Activated T-cell treated with anti-CD3 and anti-CD28 coated beads, Interleukin-2, amount 50 U/mL, for 24 hours (primary cell): ENCODE measurements at regions not wholly inside any gene's neighbourhood (a gene's known extent, or its start where the extent isn't known, plus 50 kb on each side); places are given as distances from the start of the nearest gene placed in this dataset.

Experiments used
- DNase-seq: peaks from one replicate; pipeline ENCODE4 v3.0.0-alpha.2; 2020
- H3K27ac Mint-ChIP-seq: 2 replicates; pipeline ENCODE4 v1.8.0; 2020; ENCODE audit warnings: mild to moderate bottlenecking, mixed read lengths
- H3K27me3 Mint-ChIP-seq: 2 replicates; pipeline ENCODE4 v1.8.0; 2020; ENCODE audit warnings: mixed read lengths
- H3K36me3 Mint-ChIP-seq: 2 replicates; pipeline ENCODE4 v1.8.0; 2020; ENCODE audit warnings: low read depth, mixed read lengths
- H3K4me1 Mint-ChIP-seq: 2 replicates; pipeline ENCODE4 v1.8.0; 2020; ENCODE audit warnings: low read depth, mixed read lengths
- H3K4me3 Mint-ChIP-seq: 2 replicates; pipeline ENCODE4 v1.8.0; 2020; ENCODE audit warnings: mild to moderate bottlenecking, moderate library complexity, mixed read lengths
- H3K9me3 Mint-ChIP-seq: 2 replicates; pipeline ENCODE4 v1.8.0; 2020; ENCODE audit warnings: mixed read lengths

DNA sequence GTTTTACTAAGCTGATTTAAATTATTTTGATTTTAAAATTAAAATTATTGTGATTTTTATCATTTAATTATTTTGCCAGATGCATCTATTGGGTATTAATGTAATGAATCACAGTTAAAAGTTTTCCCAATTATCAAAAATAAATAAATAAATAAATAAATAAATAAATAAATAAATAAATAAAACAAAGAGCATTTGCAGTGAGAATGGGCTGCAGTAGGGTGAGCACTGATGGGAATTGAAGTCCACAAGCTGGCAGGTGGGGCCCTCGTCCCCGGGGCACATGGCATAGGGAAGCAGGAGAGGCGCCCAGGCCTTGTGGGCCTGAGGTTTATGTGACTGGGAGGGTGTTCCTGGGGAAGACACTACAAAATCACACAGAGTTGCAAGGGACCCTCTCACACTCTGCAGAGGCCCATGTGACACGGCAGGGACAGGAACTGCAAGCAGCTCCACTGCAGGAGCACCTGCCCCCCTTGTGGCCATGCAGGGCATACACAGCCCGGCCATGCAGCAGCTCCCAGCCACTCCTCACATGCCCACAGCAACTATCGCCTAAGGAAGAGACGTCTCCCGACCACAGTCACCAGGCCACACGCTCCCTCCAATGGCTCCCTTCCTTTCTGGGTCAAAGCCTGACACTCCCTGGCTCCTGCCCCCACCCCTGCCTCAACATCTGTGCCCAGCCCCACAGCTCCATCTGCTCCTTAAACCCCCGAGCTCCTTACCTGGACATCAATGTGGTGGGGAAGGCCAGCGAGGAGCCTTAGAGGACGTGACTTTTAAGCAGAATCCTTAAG is 256.3 kb upstream of the SFSWAP start:
- no peaks in the 10 kb centered on the region for H3K4me1 Mint-ChIP-seq
- H3K9me3 Mint-ChIP-seq = peaks cover 6% of the 10 kb centered on the region
- H3K27ac Mint-ChIP-seq = no peak overlapping the region
- no peaks in the 10 kb centered on the region for H3K36me3 Mint-ChIP-seq
- H3K27me3 Mint-ChIP-seq = peaks cover 38% of the 10 kb centered on the region
- no peak overlapping the region for H3K4me3 Mint-ChIP-seq
- peak; percentile 43 for DNase-seq

DNA sequence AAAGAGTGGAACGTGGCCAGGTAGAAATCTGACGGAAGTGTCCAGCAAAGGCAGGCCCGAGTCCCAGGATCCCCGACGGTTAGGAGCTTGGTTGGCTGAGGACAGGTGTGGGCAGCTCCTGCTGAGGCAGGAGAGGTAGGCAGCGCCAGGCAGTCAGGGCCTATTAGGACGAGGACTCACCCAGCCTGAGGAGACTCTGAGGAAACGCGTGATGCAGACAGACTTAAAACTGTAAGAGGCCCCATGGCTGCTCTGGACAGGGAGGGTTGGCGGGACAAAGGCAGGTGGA is 255.7 kb upstream of the SFSWAP start:
- H3K27ac Mint-ChIP-seq = no peak overlapping the region
- H3K9me3 Mint-ChIP-seq = peaks cover 6% of the 10 kb centered on the region
- DNase-seq = no peak
- no peak overlapping the region for H3K4me3 Mint-ChIP-seq
- H3K36me3 Mint-ChIP-seq = no peaks in the 10 kb centered on the region
- H3K27me3 Mint-ChIP-seq = peaks cover 38% of the 10 kb centered on the region
- H3K4me1 Mint-ChIP-seq = no peaks in the 10 kb centered on the region

GRCh38 chr12:131455581-131456110 is 255.2 kb upstream of the SFSWAP start:
- H3K27ac Mint-ChIP-seq = no peak overlapping the region
- no peaks in the 10 kb centered on the region for H3K4me1 Mint-ChIP-seq
- no peaks in the 10 kb centered on the region for H3K36me3 Mint-ChIP-seq
- peaks cover 42% of the 10 kb centered on the region for H3K27me3 Mint-ChIP-seq
- no peak overlapping the region for H3K4me3 Mint-ChIP-seq
- no peak for DNase-seq
- peaks cover 6% of the 10 kb centered on the region for H3K9me3 Mint-ChIP-seq

GRCh38 chr12:131456301-131457027 is 254.4 kb upstream of the SFSWAP start:
- Mint-ChIP-seq H3K27me3 (peaks cover 44% of the 10 kb centered on the region), H3K4me3 (no peak overlapping the region), H3K9me3 (peaks cover 6% of the 10 kb centered on the region), H3K36me3 (no peaks in the 10 kb centered on the region), H3K4me1 (no peaks in the 10 kb centered on the region), H3K27ac (no peak overlapping the region)
- DNase-seq = no peak

- peaks cover 41% of the 10 kb centered on the region for H3K27me3 Mint-ChIP-seq
- H3K27ac Mint-ChIP-seq = no peak overlapping the region
- no peaks in the 10 kb centered on the region for H3K4me1 Mint-ChIP-seq
- DNase-seq = no peak
- H3K36me3 Mint-ChIP-seq = no peaks in the 10 kb centered on the region
- H3K4me3 Mint-ChIP-seq = no peak overlapping the region
- H3K9me3 Mint-ChIP-seq = peaks cover 2% of the 10 kb centered on the region
Observed at GRCh38 chr12:131457028-131457310, 253.9 kb upstream of the SFSWAP start.

DNA sequence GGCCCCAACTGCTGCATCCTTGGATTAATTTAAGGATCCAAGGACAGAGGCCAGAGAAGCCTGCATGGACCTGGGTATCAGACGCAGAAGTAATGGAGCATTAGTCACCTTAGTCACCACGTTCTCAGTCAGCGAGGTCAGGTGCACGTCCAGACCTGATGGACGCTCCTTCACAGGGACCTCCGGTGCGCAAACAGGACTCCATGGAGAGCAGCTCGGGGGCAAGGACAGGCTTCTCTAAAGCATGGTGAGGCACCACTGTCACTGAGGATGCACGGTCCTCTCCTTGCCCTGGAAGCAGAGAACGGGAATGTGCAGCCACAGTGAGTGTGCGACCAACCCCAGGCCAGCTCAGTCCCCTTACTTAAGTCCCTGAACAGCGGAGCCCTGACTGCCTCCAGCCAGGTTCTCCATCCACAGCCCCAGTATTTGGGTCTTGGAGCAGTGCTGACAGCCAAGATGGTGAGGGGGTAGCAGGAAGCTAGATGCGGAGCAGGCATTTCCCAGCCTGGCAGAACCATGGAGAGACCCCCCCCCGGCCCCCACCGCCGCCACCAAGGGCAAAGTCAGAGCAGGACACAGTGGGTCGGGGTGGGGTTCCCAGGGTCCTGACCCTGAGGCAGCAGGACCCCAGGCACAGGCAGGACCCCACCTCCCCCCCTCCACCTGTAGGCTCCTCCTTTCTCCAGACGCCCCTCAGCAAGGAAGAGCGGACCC is 253.4 kb upstream of the SFSWAP start:
- no peak overlapping the region for H3K4me3 Mint-ChIP-seq
- no peaks in the 10 kb centered on the region for H3K4me1 Mint-ChIP-seq
- H3K27me3 Mint-ChIP-seq = peaks cover 36% of the 10 kb centered on the region
- no peak for DNase-seq
- no peaks in the 10 kb centered on the region for H3K9me3 Mint-ChIP-seq
- H3K27ac Mint-ChIP-seq = no peak overlapping the region
- H3K36me3 Mint-ChIP-seq = no peaks in the 10 kb centered on the region

DNA sequence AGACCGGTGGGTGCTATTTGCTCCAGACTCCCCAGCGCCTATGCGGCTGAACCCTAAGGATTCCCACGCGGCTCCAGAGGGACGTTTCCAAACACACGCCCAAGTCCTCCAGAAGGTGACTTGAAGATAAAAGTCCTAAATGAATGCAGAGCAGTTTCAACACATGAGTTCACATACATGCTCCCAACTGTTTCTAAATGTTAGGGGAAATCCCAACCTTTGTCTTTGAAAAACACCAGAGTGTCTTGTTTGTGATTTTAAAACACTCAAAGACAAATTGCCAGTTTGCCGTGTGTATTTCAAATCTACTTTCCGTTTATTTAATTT is 252.9 kb upstream of the SFSWAP start:
- Mint-ChIP-seq H3K9me3 (no peaks in the 10 kb centered on the region), H3K27ac (no peak overlapping the region), H3K36me3 (no peaks in the 10 kb centered on the region), H3K4me1 (no peaks in the 10 kb centered on the region), H3K27me3 (peaks cover 33% of the 10 kb centered on the region), H3K4me3 (no peak overlapping the region)
- DNase-seq = no peak

- Mint-ChIP-seq H3K9me3 (no peaks in the 10 kb centered on the region), H3K4me1 (no peaks in the 10 kb centered on the region), H3K27me3 (peaks cover 33% of the 10 kb centered on the region), H3K27ac (no peak overlapping the region), H3K4me3 (no peak overlapping the region), H3K36me3 (no peaks in the 10 kb centered on the region)
- no peak for DNase-seq
Observed at GRCh38 chr12:131458931-131459772, 251.7 kb upstream of the SFSWAP start.

DNA sequence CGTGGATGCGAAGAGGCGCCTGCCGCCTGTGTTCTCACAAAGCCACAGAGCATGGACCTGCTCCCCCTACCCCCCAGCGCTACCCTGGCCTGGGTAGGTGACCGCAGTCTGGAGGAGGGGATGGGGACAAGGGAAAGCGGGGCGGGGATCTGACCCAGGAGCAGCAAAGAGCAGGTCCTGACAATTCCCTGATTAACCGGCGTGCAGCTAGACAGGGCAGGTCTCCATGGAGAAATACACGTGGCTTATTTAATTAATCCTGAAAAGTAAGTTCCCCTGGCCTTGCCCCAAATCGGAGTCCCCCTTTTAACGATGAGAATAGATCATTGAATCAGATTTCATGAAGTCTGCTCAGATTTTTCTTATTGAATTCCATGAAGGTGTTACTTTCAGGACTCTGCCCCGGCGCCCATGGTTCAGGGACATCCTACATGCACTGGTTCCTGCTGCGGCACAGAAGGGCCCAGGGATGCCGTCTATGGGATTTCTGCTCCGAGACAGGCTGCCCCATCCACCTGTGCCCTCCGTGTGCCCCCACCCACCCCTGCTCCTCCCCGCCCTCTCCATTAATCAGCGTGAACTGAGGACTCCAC is 251.0 kb upstream of the SFSWAP start:
- H3K9me3 Mint-ChIP-seq = no peaks in the 10 kb centered on the region
- H3K27me3 Mint-ChIP-seq = peaks cover 28% of the 10 kb centered on the region
- no peak overlapping the region for H3K27ac Mint-ChIP-seq
- no peaks in the 10 kb centered on the region for H3K36me3 Mint-ChIP-seq
- no peaks in the 10 kb centered on the region for H3K4me1 Mint-ChIP-seq
- no peak overlapping the region for H3K4me3 Mint-ChIP-seq
- DNase-seq = no peak

DNA sequence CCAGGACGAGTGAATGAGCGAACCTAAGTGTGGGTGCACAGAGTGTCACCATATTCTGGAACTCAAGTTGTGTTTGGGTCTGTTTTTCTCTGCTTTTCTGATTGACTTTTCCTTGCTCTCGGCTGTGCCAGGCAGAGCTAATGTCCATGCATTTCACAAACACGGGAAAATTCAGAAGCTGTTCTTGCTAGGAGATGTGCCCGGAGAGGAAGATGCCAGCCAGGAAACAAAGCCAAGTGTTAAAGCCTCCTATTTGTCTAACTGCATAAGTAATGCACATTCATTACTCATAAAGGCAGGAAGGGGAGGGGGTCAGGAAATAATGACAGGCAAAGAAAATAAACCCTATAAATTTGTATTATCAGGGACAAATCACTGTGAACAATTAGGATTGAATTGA is 250.4 kb upstream of the SFSWAP start:
- peaks cover 24% of the 10 kb centered on the region for H3K27me3 Mint-ChIP-seq
- H3K9me3 Mint-ChIP-seq = no peaks in the 10 kb centered on the region
- H3K27ac Mint-ChIP-seq = no peak overlapping the region
- DNase-seq = no peak
- no peak overlapping the region for H3K4me3 Mint-ChIP-seq
- no peaks in the 10 kb centered on the region for H3K4me1 Mint-ChIP-seq
- no peaks in the 10 kb centered on the region for H3K36me3 Mint-ChIP-seq

GRCh38 chr12:131461096-131461495 is 249.8 kb upstream of the SFSWAP start:
- Mint-ChIP-seq H3K4me3 (no peak overlapping the region), H3K27me3 (peaks cover 21% of the 10 kb centered on the region), H3K4me1 (no peaks in the 10 kb centered on the region), H3K36me3 (no peaks in the 10 kb centered on the region), H3K27ac (no peak overlapping the region), H3K9me3 (no peaks in the 10 kb centered on the region)
- no peak for DNase-seq

DNA sequence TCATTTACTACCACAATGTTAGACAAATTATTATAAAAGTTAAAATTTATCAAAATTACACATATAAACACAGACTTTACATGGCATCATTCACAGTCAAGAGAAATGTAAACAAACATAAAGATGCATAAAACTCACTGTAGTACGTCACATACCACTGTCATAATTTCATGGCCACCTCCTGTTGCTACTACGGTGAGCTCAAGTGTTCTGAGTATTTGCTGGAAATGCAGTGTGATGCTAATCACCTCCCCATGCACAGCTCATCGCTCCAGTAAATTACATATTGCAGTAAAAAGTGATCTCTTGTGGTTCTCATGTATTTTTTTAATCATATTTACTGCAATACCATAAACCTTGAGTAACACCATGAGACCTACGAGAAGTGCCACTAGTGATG is 247.7 kb upstream of the SFSWAP start:
- no peaks in the 10 kb centered on the region for H3K36me3 Mint-ChIP-seq

GRCh38 chr12:131464081-131464480 is 246.8 kb upstream of the SFSWAP start:
- Mint-ChIP-seq H3K27me3 (peaks cover 6% of the 10 kb centered on the region), H3K4me1 (no peaks in the 10 kb centered on the region), H3K36me3 (no peaks in the 10 kb centered on the region), H3K4me3 (no peak overlapping the region), H3K27ac (no peak overlapping the region), H3K9me3 (no peaks in the 10 kb centered on the region)
- DNase-seq = no peak

More for the DNA sequence above, 247.7 kb upstream of the SFSWAP start:
- Mint-ChIP-seq H3K4me3 (no peak overlapping the region), H3K9me3 (no peaks in the 10 kb centered on the region), H3K27me3 (peaks cover 12% of the 10 kb centered on the region), H3K4me1 (no peaks in the 10 kb centered on the region), H3K27ac (no peak overlapping the region)
- DNase-seq = no peak

GRCh38 chr12:131466306-131466705 is 244.6 kb upstream of the SFSWAP start:
- H3K4me1 Mint-ChIP-seq = no peaks in the 10 kb centered on the region
- H3K27ac Mint-ChIP-seq = no peak overlapping the region
- H3K4me3 Mint-ChIP-seq = no peak overlapping the region
- no peak for DNase-seq
- H3K36me3 Mint-ChIP-seq = no peaks in the 10 kb centered on the region
- H3K9me3 Mint-ChIP-seq = no peaks in the 10 kb centered on the region
- peaks cover 4% of the 10 kb centered on the region for H3K27me3 Mint-ChIP-seq
